GM19438 (cell line): ENCODE measurements at regions not wholly inside any gene's neighbourhood (a gene's known extent, or its start where the extent isn't known, plus 50 kb on each side); places are given as distances from the start of the nearest gene placed in this dataset.
A peak's percentile ranks its signal among the peaks of the same experiment; 100 is the strongest.
"Not testable (repeated sequence)": the region's sequence is repeated elsewhere in the genome, so short reads cannot be mapped to it uniquely, and the experiment has no call there.

ENCODE experiments used
- ATAC-seq: cut with Tn5 transposase; IDR thresholded peaks from one replicate; pipeline ENCODE4 v1.9.1; 2021; ENCODE audit warnings: low read depth; ENCODE audit not compliant: unreplicated experiment

- no peak for ATAC-seq
Observed at GRCh38 chr3:177894081-177894728, 642.0 kb upstream of the KCNMB2 start.

DNA sequence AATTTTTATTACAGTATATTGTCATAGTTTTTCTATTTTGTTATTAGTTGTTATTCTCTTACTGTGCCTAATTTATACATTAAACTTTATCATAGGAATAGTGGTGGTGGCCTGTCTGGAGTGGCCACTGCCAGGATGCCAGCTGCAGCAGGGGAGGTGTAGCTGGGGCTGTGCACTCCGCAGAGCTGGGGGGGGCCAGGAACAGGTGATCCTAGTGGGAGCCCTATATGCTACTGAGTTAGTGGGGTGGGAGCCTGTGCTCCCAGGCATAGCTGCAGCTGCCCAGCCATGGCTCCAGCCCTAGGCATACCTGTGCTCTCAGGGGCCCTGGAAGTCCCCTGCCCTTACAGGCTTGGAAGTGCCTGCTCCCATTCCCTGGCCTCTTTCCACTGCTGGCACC, 638.1 kb upstream of the KCNMB2 start:
- no peak for ATAC-seq

GRCh38 chr3:177899275-177900067, 636.8 kb upstream of the KCNMB2 start:
- no peak for ATAC-seq

- no peak for ATAC-seq
Observed at GRCh38 chr3:177902876-177903275, 633.4 kb upstream of the KCNMB2 start.

DNA sequence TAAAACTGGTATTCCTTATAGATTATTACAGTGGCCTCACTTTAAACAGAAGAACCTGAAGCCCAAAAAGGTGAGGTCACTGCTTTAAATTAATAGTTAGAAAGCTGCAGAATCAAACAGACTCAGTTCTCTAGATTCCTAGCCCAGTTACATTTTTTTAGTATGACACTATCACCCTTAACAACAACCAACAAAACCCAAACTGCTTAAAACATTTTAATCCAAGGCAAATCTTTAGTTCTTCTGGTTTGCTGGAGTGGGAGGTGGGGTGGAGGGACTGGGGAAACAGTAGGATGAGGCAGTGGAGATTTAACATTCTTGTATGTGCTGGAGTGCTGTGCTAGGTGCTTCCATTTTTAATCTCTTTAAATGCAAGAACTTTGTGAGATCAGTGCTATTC, 631.6 kb upstream of the KCNMB2 start:
- no peak for ATAC-seq

DNA sequence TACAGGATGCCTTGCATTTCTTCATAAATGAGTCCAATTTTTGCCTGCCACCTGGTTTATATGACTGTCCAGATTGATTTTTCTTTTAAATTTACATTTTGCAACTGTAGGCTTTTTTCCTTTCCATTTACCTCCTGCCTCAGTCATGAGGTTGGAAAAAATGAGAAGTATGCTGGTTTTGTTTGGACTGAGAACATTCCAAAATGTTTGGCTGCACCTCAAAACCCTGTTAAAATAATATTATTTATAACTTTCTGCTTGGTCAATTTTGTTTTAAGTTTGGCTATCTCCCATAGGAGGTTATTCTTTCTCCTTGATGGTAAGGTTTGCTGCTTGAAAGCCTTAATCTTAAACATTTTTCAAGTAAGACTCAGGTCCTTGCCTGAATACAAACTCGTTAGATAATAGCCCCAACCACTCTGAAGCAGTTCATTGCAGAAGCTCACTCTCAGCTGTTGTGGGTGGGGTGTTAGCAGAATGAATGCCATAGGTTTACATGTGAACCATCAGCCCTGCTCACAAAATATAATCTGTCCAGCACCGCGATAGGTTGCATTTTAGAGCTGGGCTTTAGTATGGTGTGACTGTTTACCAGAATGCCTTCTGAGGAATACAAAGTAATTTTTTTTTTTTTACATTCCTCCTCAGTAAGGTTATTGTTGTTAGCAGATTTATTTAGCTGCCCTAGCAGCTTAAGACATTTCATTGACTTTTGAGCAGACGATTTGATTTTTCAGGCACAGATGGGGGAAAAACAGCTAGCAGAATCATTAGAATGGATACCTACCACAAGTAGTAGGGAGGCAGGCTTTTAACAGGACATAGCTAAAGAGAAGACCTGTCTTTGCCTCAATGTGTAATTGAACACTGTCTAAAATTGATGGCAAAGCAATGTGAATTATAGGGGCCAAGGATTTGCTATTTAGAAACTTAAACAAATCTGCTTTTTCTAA, 630.8 kb upstream of the KCNMB2 start:
- ATAC-seq = no peak

DNA sequence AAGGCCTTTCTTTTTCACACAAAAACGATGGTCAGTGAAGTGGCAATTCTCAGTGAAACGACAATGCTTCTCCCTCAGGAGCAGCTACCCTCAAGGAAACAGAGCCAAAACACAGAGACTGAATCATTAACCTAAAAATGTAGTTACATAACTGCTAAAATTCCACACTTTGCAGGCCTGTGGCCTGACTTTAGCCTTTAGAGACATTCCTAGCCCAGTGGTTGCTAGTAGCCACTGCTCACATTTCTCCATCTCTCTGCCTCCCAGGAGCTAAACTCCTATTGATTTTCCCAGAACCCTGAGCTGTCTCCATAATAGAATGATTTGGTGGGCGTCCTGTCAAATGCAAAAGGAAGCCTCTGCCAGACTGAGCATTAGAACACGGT, 630.1 kb upstream of the KCNMB2 start:
- ATAC-seq = no peak

DNA sequence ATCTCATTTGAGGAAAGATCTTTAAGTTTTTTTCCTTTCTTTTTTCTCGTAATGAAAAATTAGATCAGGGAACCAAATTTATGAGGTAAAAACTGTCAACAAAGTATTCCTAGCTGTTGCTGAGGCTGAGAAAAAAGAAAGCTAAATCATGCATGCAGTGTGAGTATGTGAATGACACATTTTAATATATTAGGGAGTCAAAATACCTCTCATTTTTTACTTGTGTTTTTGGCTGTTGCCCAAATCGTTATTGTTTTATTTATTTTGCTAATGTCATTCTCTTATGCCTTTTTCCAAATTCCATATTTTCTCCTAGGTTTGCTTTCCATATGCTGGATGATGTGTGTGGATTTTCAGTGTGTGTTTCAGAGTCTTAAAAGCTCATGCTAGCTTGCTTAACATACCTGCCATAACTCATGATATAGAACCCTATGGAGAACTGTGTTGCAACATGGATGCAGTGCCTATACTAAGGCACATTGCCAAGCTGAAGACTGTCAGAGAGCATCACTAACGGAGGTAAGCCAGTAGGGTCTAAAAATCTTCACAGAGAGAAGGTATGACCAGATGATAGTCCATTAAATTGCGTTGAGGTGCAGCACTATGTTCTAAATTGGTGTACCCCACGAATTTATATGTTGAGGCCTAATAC, 629.5 kb upstream of the KCNMB2 start:
- ATAC-seq = no peak

DNA sequence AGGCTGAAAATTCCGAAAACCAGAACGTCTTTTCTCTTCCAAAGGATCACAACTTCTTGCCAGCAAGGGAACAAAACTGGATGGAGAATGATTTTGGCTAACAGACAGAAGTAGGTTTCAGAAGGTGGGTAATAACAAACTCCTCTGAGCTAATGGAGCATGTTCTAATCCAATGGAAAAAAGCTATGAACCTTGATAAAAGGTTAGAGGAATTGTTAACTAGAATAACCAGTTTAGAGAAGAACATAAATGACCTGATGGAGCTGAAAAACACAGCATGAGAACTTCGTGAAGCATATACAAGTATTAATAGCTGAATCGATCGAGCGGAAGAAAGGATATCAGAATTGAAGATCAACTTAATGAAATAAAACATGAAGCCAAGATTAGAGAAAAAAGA, 626.7 kb upstream of the KCNMB2 start:
- not testable (repeated sequence) for ATAC-seq

DNA sequence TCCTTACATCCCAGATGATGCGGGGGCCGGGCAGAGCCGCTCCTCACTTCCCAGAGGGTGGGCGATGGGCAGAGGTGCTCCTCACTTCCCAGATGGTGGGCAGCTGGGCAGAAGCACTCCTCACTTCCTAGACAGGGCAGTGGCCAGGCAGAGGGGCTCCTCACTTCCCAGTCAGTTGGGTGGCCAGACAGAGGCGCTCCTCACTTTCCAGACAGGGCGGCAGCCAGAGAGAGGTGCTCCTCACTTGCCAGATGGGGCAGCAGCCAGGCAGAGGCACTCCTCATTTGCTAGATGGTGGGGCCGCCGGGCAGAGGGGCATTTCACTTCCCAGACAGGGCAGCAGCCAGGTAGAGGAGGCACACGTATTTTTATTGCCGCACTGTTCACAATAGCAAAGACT, 622.0 kb upstream of the KCNMB2 start:
- ATAC-seq = no peak

DNA sequence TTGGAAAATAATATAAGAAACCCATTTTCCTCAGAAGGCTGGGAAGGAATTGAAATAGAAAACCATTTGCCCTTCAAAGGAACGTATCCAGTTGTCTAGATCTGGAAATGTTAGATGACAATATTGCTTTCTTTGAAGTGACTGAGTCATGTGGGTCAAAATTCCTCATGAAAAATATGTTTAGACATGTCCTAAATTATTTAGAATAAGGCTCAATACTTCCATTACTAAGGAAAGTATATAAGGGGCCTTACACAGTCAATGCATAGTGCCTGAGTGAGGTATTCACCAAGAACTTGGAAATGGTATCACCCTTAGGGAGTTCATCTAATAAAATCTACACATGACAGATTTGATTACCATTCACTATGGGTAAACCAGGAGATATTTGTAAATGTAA, 619.8 kb upstream of the KCNMB2 start:
- no peak for ATAC-seq

- ATAC-seq = no peak
Observed at GRCh38 chr3:177917234-177917861, 618.9 kb upstream of the KCNMB2 start.

GRCh38 chr3:177921153-177921552, 615.1 kb upstream of the KCNMB2 start:
- ATAC-seq = no peak

- no peak for ATAC-seq
Observed at GRCh38 chr3:177924261-177924660, 612.0 kb upstream of the KCNMB2 start.

DNA sequence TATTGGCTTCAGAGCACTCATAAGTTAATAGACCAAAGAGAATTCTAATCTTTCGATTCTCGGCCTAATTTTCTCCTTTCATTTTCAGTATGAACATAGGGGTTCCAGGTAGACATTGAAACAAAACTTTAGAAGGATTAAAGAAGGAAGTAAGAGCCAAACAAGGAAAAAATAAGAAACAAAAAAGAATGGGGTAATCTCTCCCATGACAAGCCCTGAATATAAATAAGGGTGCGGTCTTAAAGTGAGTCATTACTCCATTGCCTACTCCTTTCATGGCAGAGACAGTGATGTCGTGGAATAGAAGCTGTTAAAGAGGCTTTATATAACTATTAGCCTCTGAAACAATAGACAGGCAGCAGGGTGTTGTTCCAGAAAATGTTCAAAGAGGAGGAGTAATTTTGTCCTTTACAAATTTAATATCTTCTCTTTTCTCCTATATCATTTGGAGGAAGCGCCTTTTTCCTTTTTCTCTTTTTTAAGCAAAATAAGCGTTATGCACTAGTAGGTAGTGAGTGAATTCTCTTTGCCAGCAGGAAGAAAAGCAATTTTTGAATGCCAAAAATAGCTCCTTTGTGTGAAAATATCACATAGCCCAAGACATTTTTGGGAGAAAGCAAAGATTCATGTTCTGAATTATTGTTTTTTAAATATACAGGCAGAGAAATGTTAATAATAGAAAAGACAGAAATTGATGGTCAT, 607.9 kb upstream of the KCNMB2 start:
- ATAC-seq = peak; percentile 89

DNA sequence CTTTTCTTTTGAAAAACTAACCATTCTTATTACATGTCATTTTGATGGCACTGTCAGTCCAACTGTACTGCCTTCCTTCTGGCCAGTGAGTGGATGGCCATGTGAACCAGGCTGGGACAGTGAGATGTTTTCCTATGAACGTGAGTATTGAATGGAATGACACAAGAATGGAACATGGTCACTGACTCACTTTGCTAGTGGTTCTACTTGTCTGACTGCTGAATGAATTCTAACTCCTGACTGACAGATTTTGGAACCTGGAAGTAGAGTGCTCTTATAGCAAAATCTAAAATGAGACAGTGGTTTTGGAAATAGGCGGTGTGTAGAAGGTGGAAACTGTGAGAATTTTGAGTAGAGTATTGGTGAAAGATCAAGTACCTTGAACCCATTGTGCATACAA, 606.9 kb upstream of the KCNMB2 start:
- ATAC-seq = no peak

DNA sequence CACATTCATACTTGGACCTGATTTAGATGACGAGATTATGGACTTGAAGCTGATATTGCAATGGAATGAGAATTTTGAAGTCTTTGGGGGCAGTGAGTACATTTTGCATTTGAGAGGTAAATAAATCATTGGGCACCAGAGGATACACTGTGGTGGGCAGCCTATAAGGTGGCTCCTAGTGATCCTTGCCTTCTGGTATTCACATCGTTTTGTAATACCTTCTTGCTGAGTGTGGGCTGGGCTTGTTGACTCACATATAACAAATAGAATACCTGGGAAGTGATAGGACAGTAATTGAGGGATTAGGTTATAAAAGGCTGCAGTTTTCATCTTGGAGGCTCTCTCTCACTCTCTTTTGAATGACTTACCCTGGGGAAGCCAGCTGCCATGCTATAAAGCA, 605.5 kb upstream of the KCNMB2 start:
- ATAC-seq = no peak

DNA sequence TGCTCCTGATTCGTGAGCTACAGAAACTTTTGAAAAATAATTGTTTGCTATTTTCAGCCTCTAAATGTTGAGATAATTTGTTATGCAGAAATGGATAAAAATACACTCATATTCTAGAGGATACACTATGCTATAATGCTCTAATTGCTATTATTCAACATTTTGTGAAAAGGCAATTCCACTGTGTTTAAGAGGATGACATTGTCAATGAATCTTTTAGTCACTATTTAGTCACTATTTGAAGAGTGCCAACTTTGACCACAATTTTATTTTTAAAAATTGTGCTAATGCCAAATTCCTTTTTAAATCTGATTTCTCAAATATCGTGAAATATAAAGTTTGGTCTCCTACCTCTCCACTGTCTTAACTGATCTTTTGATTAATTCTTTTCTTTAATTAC, 604.9 kb upstream of the KCNMB2 start:
- no peak for ATAC-seq

- ATAC-seq = no peak
Observed at GRCh38 chr3:177932346-177932745, 603.9 kb upstream of the KCNMB2 start.
